Kidney (tissue), 13 donors: ENCODE measurements at regions not wholly inside any gene's neighbourhood (a gene's known extent, or its start where the extent isn't known, plus 50 kb on each side); places are given as distances from the start of the nearest gene placed in this dataset.

Source experiments
- DNase-seq, 5 donors: peaks; one replicate each; pipeline ENCODE4 v3.0.0-alpha.2; 2013 to 2020
- FAIRE-seq: peaks from 2 replicates; lab custom pipeline; 2012; peaks lifted over from hg19 to GRCh38; lab: Jason Lieb, UNC
- H3K27ac ChIP-seq, 2 donors: one replicate each; pipeline ENCODE4 v1.7.0; 2013; ENCODE audit warnings: low read depth in 2 of 2, low read length in 2 of 2, inconsistent platforms in 1 of 2
- H3K27me3 ChIP-seq: one replicate; pipeline ENCODE4 v1.7.1; 2013; ENCODE audit warnings: low read length, inconsistent platforms; ENCODE audit not compliant: control insufficient read depth, insufficient read depth
- H3K36me3 ChIP-seq, 3 donors: one replicate each; pipeline versions ENCODE4 v1.7.0 to v1.7.1; 2013; ENCODE audit warnings: low read length in 3 of 3, control low read depth in 1 of 3, inconsistent platforms in 1 of 3; ENCODE audit not compliant: insufficient read depth in 3 of 3, control insufficient read depth in 2 of 3
- H3K4me1 ChIP-seq, 3 donors: one replicate each; pipeline versions ENCODE4 v1.7.0 to v1.7.1; 2013; ENCODE audit warnings: low read length in 3 of 3, inconsistent platforms in 1 of 3, low read depth in 1 of 3; ENCODE audit not compliant: control insufficient read depth in 2 of 3, insufficient read depth in 2 of 3
- H3K4me3 ChIP-seq, 3 donors: one replicate each; pipeline versions ENCODE4 v1.7.0 to v1.8.1; 2013; ENCODE audit warnings: low read length in 3 of 3, control low read depth in 1 of 3, inconsistent platforms in 1 of 3
- H3K9ac ChIP-seq, 3 donors: one replicate each; pipeline versions ENCODE4 v1.7.0 to v1.7.1; 2013; ENCODE audit warnings: low read length in 3 of 3, control low read depth in 1 of 3, inconsistent platforms in 1 of 3
- H3K9me3 ChIP-seq, 3 donors: one replicate each; pipeline versions ENCODE4 v1.7.0 to v1.7.1; 2013; ENCODE audit warnings: low read length in 3 of 3, control low read depth in 1 of 3, inconsistent platforms in 1 of 3; ENCODE audit not compliant: control insufficient read depth in 2 of 3, insufficient read depth in 1 of 3
- intact Hi-C: fragments of 100-400 bp; cut with DNase I; formaldehyde crosslinking; loops from one replicate; pipeline ENCODE4 v1.11.1; 2022
- TF ChIP-seq, protein P1 (sequence below): IDR thresholded peaks from 3 replicates; pipeline ENCODE4 v1.5.1; 2012; ENCODE audit warnings: mild to moderate bottlenecking, moderate library complexity, borderline replicate concordance; ENCODE audit not compliant: insufficient read depth; ENCODE audit errors: extremely low read depth
- donor health status: control.
- donor health status: control.
- donor health status: control.
- donor health status: control.
- donor health status: control.
- donor health status: DM: yes; HTN: yes; CAD: no.
- donor health status: Normal renal cell carcinoma (clear cell type).

GRCh38 chr22:47250995-47251765 lies 488.7 kb downstream of the TBC1D22A start:
- no peak for DNase-seq
- no peak for FAIRE-seq
- TF ChIP-seq, protein P1, sequence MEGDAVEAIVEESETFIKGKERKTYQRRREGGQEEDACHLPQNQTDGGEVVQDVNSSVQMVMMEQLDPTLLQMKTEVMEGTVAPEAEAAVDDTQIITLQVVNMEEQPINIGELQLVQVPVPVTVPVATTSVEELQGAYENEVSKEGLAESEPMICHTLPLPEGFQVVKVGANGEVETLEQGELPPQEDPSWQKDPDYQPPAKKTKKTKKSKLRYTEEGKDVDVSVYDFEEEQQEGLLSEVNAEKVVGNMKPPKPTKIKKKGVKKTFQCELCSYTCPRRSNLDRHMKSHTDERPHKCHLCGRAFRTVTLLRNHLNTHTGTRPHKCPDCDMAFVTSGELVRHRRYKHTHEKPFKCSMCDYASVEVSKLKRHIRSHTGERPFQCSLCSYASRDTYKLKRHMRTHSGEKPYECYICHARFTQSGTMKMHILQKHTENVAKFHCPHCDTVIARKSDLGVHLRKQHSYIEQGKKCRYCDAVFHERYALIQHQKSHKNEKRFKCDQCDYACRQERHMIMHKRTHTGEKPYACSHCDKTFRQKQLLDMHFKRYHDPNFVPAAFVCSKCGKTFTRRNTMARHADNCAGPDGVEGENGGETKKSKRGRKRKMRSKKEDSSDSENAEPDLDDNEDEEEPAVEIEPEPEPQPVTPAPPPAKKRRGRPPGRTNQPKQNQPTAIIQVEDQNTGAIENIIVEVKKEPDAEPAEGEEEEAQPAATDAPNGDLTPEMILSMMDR: no peak

GRCh38 chr22:47249370-47249928 lies 487.0 kb downstream of the TBC1D22A start:
- H3K27me3 ChIP-seq: no peaks in the 10 kb centered on the region
- FAIRE-seq (no peak), DNase-seq (no peak)
- TF ChIP-seq, protein P1: no peak
- no peak overlapping the region for H3K4me3 ChIP-seq
- peaks cover 0 to 5% (median 0%) of the 10 kb centered on the region in 3 donors for H3K9me3 ChIP-seq
- H3K27ac ChIP-seq: no peak overlapping the region
- no peaks in the 10 kb centered on the region for H3K4me1 ChIP-seq
- H3K36me3 ChIP-seq: no peaks in the 10 kb centered on the region
- H3K9ac ChIP-seq: no peak overlapping the region
- intact Hi-C loops: no loop called here

More at GRCh38 chr22:47250995-47251765, 488.7 kb downstream of the TBC1D22A start:
- intact Hi-C loops: no loop called here
- Histone ChIP-seq H3K9ac (no peak overlapping the region), H3K4me3 (no peak overlapping the region), H3K27me3 (no peaks in the 10 kb centered on the region), H3K36me3 (no peaks in the 10 kb centered on the region), H3K27ac (no peak overlapping the region), H3K9me3 (peaks cover 0 to 5% (median 0%) of the 10 kb centered on the region in 3 donors), H3K4me1 (no peaks in the 10 kb centered on the region)

DNA sequence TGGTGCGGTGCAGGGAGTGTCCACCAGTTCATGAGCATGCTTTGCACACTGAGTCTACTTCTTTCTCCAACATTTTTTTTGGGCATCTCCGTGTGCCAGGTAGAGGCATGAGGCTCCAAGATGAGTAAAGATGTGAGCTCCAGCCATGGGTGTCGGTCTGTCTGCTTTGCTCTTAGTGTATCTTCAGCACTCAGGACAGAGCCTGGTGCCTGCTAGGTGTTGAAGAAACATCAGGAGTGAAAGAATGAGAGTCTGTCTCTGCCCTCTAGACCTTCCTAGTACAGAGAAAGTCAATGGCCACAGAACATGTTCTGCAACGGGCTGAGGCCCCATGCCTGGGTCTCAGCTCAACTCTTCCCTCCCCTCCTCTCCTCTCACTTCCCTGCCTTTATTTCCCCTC lies 486.5 kb downstream of the TBC1D22A start:
- H3K27me3 ChIP-seq: no peaks in the 10 kb centered on the region
- peaks cover 0 to 5% (median 0%) of the 10 kb centered on the region in 3 donors for H3K9me3 ChIP-seq
- H3K36me3 ChIP-seq: no peaks in the 10 kb centered on the region
- TF ChIP-seq, protein P1: no peak
- no peak overlapping the region for H3K4me3 ChIP-seq
- H3K4me1 ChIP-seq: no peaks in the 10 kb centered on the region
- FAIRE-seq (no peak), DNase-seq (no peak)
- no peak overlapping the region for H3K27ac ChIP-seq
- intact Hi-C loops: no loop called here
- no peak overlapping the region for H3K9ac ChIP-seq
